OCI-LY1 (cell line): ENCODE measurements at regions not wholly inside any gene's neighbourhood (a gene's known extent, or its start where the extent isn't known, plus 50 kb on each side); places are given as distances from the start of the nearest gene placed in this dataset.

Experiments used
- CTCF ChIP-seq: fragments of 200-600 bp; sonication (generic), shearing (Covaris generic); IDR thresholded peaks from 2 replicates; pipeline ENCODE4 v1.5.1; 2017; ENCODE audit warnings: mild to moderate bottlenecking, antibody characterized with exemption, low read length, moderate library complexity, mixed read lengths
- EZH2 ChIP-seq: fragments of 200-600 bp; sonication (generic), shearing (Covaris generic); IDR thresholded peaks from 2 replicates; pipeline ENCODE4 v1.8.0; 2017; ENCODE audit warnings: borderline replicate concordance, mixed run types, mild to moderate bottlenecking, antibody characterized with exemption, low read length, moderate library complexity, mixed read lengths

- TF ChIP-seq EZH2 (no peak), CTCF (no peak)
Measured at GRCh38 chr14:61129168-61129745, 148.2 kb downstream of the SLC38A6 start.
